ENCODE measurements at regions not wholly inside any gene's neighbourhood (a gene's known extent, or its start where the extent isn't known, plus 50 kb on each side); places are given as distances from the start of the nearest gene placed in this dataset.

- Histone ChIP-seq H3K4me1 (ENCODE audit: insufficient read depth, insufficient read length) (no peaks in the 10 kb centered on the region), H3K9me3 (ENCODE audit: insufficient read depth, low read length) (no peaks in the 10 kb centered on the region), H3K36me3 (ENCODE audit: insufficient read depth, insufficient read length, low read length) (no peaks in the 10 kb centered on the region), H3K9ac (ENCODE audit: insufficient read length, low read depth) (no peak overlapping the region), H3K27me3 (ENCODE audit: insufficient read depth, insufficient read length) (no peaks in the 10 kb centered on the region), H3K4me3 (ENCODE audit: insufficient read length, low read depth) (no peak overlapping the region)
- peak; percentile 61 for DNase-seq (ENCODE audit: low read depth, low spot score)
- TF ChIP-seq YY1 (IDR thresholded peaks at IDR 0.05; ENCODE audit: insufficient read depth, insufficient read length) (no peak), ZNF274 (IDR thresholded peaks at IDR 0.05; ENCODE audit: low read depth, low read length) (no peak), SUZ12 (IDR thresholded peaks at IDR 0.05; ENCODE audit: extremely low read depth, insufficient read depth, insufficient read length) (no peak)
Measured at GRCh38 chr13:64684685-64685431, 2545.3 kb downstream of the PCDH9 start.

GRCh38 chr13:64684108-64684507 is 2546.0 kb downstream of the PCDH9 start:
- Histone ChIP-seq H3K36me3 (ENCODE audit: insufficient read depth, insufficient read length, low read length) (no peaks in the 10 kb centered on the region), H3K9ac (ENCODE audit: insufficient read length, low read depth) (no peak overlapping the region), H3K27me3 (ENCODE audit: insufficient read depth, insufficient read length) (no peaks in the 10 kb centered on the region), H3K9me3 (ENCODE audit: insufficient read depth, low read length) (no peaks in the 10 kb centered on the region), H3K4me1 (ENCODE audit: insufficient read depth, insufficient read length) (no peaks in the 10 kb centered on the region), H3K4me3 (ENCODE audit: insufficient read length, low read depth) (no peak overlapping the region)
- TF ChIP-seq YY1 (IDR thresholded peaks at IDR 0.05; ENCODE audit: insufficient read depth, insufficient read length) = no peak
- TF ChIP-seq ZNF274 (IDR thresholded peaks at IDR 0.05; ENCODE audit: low read depth, low read length) = no peak
- TF ChIP-seq SUZ12 (IDR thresholded peaks at IDR 0.05; ENCODE audit: extremely low read depth, insufficient read depth, insufficient read length) = no peak
- no peak for DNase-seq (ENCODE audit: low read depth, low spot score)

- no peaks in the 10 kb centered on the region for H3K36me3 ChIP-seq (ENCODE audit: insufficient read depth, insufficient read length, low read length)
- no peaks in the 10 kb centered on the region for H3K4me1 ChIP-seq (ENCODE audit: insufficient read depth, insufficient read length)
- H3K4me3 ChIP-seq (ENCODE audit: insufficient read length, low read depth) = no peak overlapping the region
- DNase-seq (ENCODE audit: low read depth, low spot score) = no peak
- no peaks in the 10 kb centered on the region for H3K9me3 ChIP-seq (ENCODE audit: insufficient read depth, low read length)
- TF ChIP-seq YY1 (IDR thresholded peaks at IDR 0.05; ENCODE audit: insufficient read depth, insufficient read length) = no peak
- TF ChIP-seq SUZ12 (IDR thresholded peaks at IDR 0.05; ENCODE audit: extremely low read depth, insufficient read depth, insufficient read length) = no peak
- TF ChIP-seq ZNF274 (IDR thresholded peaks at IDR 0.05; ENCODE audit: low read depth, low read length) = no peak
- H3K9ac ChIP-seq (ENCODE audit: insufficient read length, low read depth) = no peak overlapping the region
- H3K27me3 ChIP-seq (ENCODE audit: insufficient read depth, insufficient read length) = no peaks in the 10 kb centered on the region
Measured at GRCh38 chr13:64680739-64681138, 2549.4 kb downstream of the PCDH9 start.

- no peak overlapping the region for H3K9ac ChIP-seq (ENCODE audit: insufficient read length, low read depth)
- DNase-seq (ENCODE audit: low read depth, low spot score) = no peak
- TF ChIP-seq SUZ12 (IDR thresholded peaks at IDR 0.05; ENCODE audit: extremely low read depth, insufficient read depth, insufficient read length) (no peak), ZNF274 (IDR thresholded peaks at IDR 0.05; ENCODE audit: low read depth, low read length) (no peak), YY1 (IDR thresholded peaks at IDR 0.05; ENCODE audit: insufficient read depth, insufficient read length) (no peak)
- no peaks in the 10 kb centered on the region for H3K27me3 ChIP-seq (ENCODE audit: insufficient read depth, insufficient read length)
- H3K4me3 ChIP-seq (ENCODE audit: insufficient read length, low read depth) = no peak overlapping the region
- H3K9me3 ChIP-seq (ENCODE audit: insufficient read depth, low read length) = no peaks in the 10 kb centered on the region
- no peaks in the 10 kb centered on the region for H3K4me1 ChIP-seq (ENCODE audit: insufficient read depth, insufficient read length)
- H3K36me3 ChIP-seq (ENCODE audit: insufficient read depth, insufficient read length, low read length) = no peaks in the 10 kb centered on the region
Measured at GRCh38 chr13:64675255-64675892, 2554.8 kb downstream of the PCDH9 start.

- Histone ChIP-seq H3K4me3 (ENCODE audit: insufficient read length, low read depth) (no peak overlapping the region), H3K4me1 (ENCODE audit: insufficient read depth, insufficient read length) (no peaks in the 10 kb centered on the region), H3K9ac (ENCODE audit: insufficient read length, low read depth) (no peak overlapping the region), H3K36me3 (ENCODE audit: insufficient read depth, insufficient read length, low read length) (no peaks in the 10 kb centered on the region), H3K27me3 (ENCODE audit: insufficient read depth, insufficient read length) (no peaks in the 10 kb centered on the region), H3K9me3 (ENCODE audit: insufficient read depth, low read length) (no peaks in the 10 kb centered on the region)
- no peak for DNase-seq (ENCODE audit: low read depth, low spot score)
- TF ChIP-seq YY1 (IDR thresholded peaks at IDR 0.05; ENCODE audit: insufficient read depth, insufficient read length) (no peak), SUZ12 (IDR thresholded peaks at IDR 0.05; ENCODE audit: extremely low read depth, insufficient read depth, insufficient read length) (no peak), ZNF274 (IDR thresholded peaks at IDR 0.05; ENCODE audit: low read depth, low read length) (no peak)
Measured at GRCh38 chr13:64674126-64674525, 2556.0 kb downstream of the PCDH9 start.

- DNase-seq (ENCODE audit: low read depth, low spot score) = no peak
- no peaks in the 10 kb centered on the region for H3K27me3 ChIP-seq (ENCODE audit: insufficient read depth, insufficient read length)
- H3K36me3 ChIP-seq (ENCODE audit: insufficient read depth, insufficient read length, low read length) = no peaks in the 10 kb centered on the region
- no peak overlapping the region for H3K9ac ChIP-seq (ENCODE audit: insufficient read length, low read depth)
- TF ChIP-seq ZNF274 (IDR thresholded peaks at IDR 0.05; ENCODE audit: low read depth, low read length) = no peak
- no peak for TF ChIP-seq YY1 (IDR thresholded peaks at IDR 0.05; ENCODE audit: insufficient read depth, insufficient read length)
- no peak for TF ChIP-seq SUZ12 (IDR thresholded peaks at IDR 0.05; ENCODE audit: extremely low read depth, insufficient read depth, insufficient read length)
- no peak overlapping the region for H3K4me3 ChIP-seq (ENCODE audit: insufficient read length, low read depth)
- H3K4me1 ChIP-seq (ENCODE audit: insufficient read depth, insufficient read length) = no peaks in the 10 kb centered on the region
- no peaks in the 10 kb centered on the region for H3K9me3 ChIP-seq (ENCODE audit: insufficient read depth, low read length)
Measured at GRCh38 chr13:64672751-64673150, 2557.4 kb downstream of the PCDH9 start.

GRCh38 chr13:64662887-64663593 is 2567.1 kb downstream of the PCDH9 start:
- no peak for DNase-seq (ENCODE audit: low read depth, low spot score)
- Histone ChIP-seq H3K27me3 (ENCODE audit: insufficient read depth, insufficient read length) (no peaks in the 10 kb centered on the region), H3K9ac (ENCODE audit: insufficient read length, low read depth) (no peak overlapping the region), H3K36me3 (ENCODE audit: insufficient read depth, insufficient read length, low read length) (no peaks in the 10 kb centered on the region), H3K9me3 (ENCODE audit: insufficient read depth, low read length) (no peaks in the 10 kb centered on the region), H3K4me1 (ENCODE audit: insufficient read depth, insufficient read length) (no peaks in the 10 kb centered on the region), H3K4me3 (ENCODE audit: insufficient read length, low read depth) (no peak overlapping the region)
- TF ChIP-seq SUZ12 (IDR thresholded peaks at IDR 0.05; ENCODE audit: extremely low read depth, insufficient read depth, insufficient read length) (no peak), ZNF274 (IDR thresholded peaks at IDR 0.05; ENCODE audit: low read depth, low read length) (no peak), YY1 (IDR thresholded peaks at IDR 0.05; ENCODE audit: insufficient read depth, insufficient read length) (no peak)
